ENCODE measurements at regions not wholly inside any gene's neighbourhood (a gene's known extent, or its start where the extent isn't known, plus 50 kb on each side); places are given as distances from the start of the nearest gene placed in this dataset.

DNA sequence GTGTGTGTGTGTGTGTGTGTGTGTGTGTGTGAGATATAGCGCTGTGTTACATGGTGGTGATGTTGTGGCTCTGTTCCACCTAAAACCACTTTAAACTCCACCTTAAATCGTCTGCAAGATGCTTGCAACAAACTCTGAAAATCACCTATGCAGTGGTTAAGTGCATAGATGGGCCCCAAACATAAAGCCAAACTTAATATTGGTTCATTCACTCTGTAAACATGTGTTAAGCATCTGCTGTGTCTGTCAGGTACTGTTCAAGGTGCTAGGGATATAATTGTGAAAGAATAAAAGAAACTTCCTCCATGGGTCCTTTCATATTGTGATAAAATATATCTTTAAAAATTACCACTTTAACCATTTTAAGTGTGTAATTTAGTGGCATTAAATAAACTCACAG lies 645.4 kb upstream of the SORCS1 start:
- no peaks in the 10 kb centered on the region for H3K27me3 ChIP-seq (ENCODE audit: control insufficient read depth, insufficient read depth, low read length)
- no peaks in the 10 kb centered on the region for H3K4me1 ChIP-seq (ENCODE audit: control insufficient read depth, insufficient read depth, low read length)
- no peak overlapping the region for H3K4me3 ChIP-seq (ENCODE audit: low read length)
- H3K9ac ChIP-seq (ENCODE audit: low read length) = no peak overlapping the region
- no peaks in the 10 kb centered on the region for H3K36me3 ChIP-seq (ENCODE audit: control insufficient read depth, insufficient read depth, low read length)
- H3K9me3 ChIP-seq (ENCODE audit: control insufficient read depth, low read length) = no peaks in the 10 kb centered on the region

DNA sequence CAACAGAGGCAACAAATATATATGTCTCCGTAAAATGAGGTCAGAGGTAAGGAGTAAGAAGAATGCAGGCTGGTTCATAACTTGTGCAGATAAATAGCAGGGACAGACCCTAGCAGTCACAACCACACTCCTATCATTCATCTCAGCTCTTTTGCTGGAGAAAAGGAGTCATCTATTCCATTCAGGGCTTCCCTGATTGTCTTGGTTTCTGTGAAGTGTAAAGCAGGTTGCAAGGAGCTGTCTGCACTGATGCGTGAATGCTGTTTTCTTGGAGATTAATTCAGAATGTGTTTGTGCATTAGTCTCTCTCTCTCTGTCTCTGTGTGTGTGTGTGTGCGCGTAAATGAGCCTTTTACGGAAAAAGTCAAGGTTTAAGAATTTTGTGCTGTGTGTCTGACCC lies 643.3 kb upstream of the SORCS1 start:
- no peaks in the 10 kb centered on the region for H3K9me3 ChIP-seq (ENCODE audit: control insufficient read depth, low read length)
- no peak overlapping the region for H3K4me3 ChIP-seq (ENCODE audit: low read length)
- H3K9ac ChIP-seq (ENCODE audit: low read length) = no peak overlapping the region
- H3K4me1 ChIP-seq (ENCODE audit: control insufficient read depth, insufficient read depth, low read length) = no peaks in the 10 kb centered on the region
- no peaks in the 10 kb centered on the region for H3K27me3 ChIP-seq (ENCODE audit: control insufficient read depth, insufficient read depth, low read length)
- no peaks in the 10 kb centered on the region for H3K36me3 ChIP-seq (ENCODE audit: control insufficient read depth, insufficient read depth, low read length)

DNA sequence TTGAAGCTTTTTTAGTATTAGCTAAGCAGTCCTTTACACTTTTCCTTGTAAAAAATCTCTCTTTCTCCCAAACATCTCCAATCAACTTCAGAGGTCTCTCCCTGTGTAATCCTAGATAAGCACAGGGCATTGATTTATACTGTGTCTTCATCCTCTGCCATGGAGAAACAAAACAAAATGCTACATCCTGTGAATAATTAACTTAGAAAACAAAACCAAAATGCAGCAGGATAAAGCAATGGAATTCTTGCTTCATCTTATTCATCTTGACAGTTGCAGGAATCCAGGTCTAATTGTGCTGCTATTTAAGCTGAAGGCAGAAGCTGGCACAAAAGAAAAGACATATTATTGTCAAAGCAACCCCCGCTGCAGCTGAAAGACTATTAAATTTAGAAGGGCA lies 641.5 kb upstream of the SORCS1 start:
- H3K4me3 ChIP-seq (ENCODE audit: low read length) = no peak overlapping the region
- no peaks in the 10 kb centered on the region for H3K27me3 ChIP-seq (ENCODE audit: control insufficient read depth, insufficient read depth, low read length)
- H3K4me1 ChIP-seq (ENCODE audit: control insufficient read depth, insufficient read depth, low read length) = no peaks in the 10 kb centered on the region
- H3K9me3 ChIP-seq (ENCODE audit: control insufficient read depth, low read length) = no peaks in the 10 kb centered on the region
- no peaks in the 10 kb centered on the region for H3K36me3 ChIP-seq (ENCODE audit: control insufficient read depth, insufficient read depth, low read length)
- H3K9ac ChIP-seq (ENCODE audit: low read length) = no peak overlapping the region

DNA sequence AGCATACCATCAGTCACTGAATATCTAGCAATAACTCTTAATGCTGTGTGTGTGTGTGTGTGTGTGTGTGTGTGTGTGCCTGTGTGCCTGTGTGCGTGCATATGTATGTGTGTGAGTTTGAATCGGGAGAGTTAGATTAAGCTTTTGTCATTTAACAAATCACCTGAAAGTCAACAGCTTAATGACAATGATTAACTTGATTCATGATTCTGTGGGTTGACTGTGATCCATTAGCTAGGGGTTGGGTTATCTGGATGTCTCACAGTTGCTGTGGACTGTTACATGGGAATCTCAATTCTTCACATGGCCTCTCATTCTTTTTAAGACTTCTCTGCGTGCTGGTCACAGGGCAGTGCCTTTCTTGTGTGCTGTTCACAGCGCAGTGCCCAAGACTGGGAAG lies 639.0 kb upstream of the SORCS1 start:
- Histone ChIP-seq H3K9ac (ENCODE audit: low read length) (no peak overlapping the region), H3K36me3 (ENCODE audit: control insufficient read depth, insufficient read depth, low read length) (no peaks in the 10 kb centered on the region), H3K9me3 (ENCODE audit: control insufficient read depth, low read length) (no peaks in the 10 kb centered on the region)

DNA sequence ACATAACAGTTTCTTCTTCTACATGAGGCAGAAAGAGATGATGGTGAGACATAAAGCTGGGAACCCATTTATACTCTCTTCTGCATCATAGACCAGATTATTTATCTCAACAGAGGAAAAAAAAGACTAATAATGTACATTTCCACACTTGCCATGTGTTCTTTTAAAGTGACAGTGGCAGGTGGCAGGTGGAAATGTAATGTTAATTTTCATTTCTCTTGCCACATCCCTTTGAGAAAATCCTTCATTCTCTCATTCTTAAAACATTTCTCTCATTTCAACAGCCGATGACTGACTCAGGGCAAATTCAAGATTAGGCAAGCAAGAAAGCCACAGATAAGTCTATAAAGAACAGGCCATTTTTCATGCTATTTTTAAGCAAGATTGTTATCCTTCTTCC lies 635.6 kb upstream of the SORCS1 start:
- Histone ChIP-seq H3K4me3 (ENCODE audit: low read length) (no peak overlapping the region), H3K27me3 (ENCODE audit: control insufficient read depth, insufficient read depth, low read length) (no peaks in the 10 kb centered on the region), H3K4me1 (ENCODE audit: control insufficient read depth, insufficient read depth, low read length) (no peaks in the 10 kb centered on the region), H3K9ac (ENCODE audit: low read length) (no peak overlapping the region), H3K9me3 (ENCODE audit: control insufficient read depth, low read length) (no peaks in the 10 kb centered on the region), H3K36me3 (ENCODE audit: control insufficient read depth, insufficient read depth, low read length) (no peaks in the 10 kb centered on the region)

More for the DNA sequence above, 639.0 kb upstream of the SORCS1 start:
- Histone ChIP-seq H3K27me3 (ENCODE audit: control insufficient read depth, insufficient read depth, low read length) (no peaks in the 10 kb centered on the region), H3K4me1 (ENCODE audit: control insufficient read depth, insufficient read depth, low read length) (no peaks in the 10 kb centered on the region), H3K4me3 (ENCODE audit: low read length) (no peak overlapping the region)

DNA sequence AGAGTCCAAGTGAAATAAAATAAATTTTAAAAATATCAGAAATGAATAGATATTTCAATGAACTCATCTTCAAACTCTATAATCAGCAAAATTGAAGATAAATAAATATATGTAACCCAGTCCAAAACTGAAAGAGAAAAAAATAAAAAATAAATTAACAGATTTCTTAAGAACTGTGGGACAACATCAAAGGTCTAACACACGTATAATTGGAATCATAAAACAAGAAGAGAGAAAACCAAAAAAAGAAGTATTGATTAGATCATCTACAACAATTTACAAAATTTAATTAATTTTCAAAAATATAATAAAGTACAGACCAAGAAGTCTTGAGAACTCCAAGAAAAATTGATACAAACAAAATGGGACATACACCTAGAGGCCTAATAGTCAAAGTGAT lies 625.8 kb upstream of the SORCS1 start:
- Histone ChIP-seq H3K36me3 (ENCODE audit: control insufficient read depth, insufficient read depth, low read length) (no peaks in the 10 kb centered on the region), H3K4me1 (ENCODE audit: control insufficient read depth, insufficient read depth, low read length) (no peaks in the 10 kb centered on the region), H3K9me3 (ENCODE audit: control insufficient read depth, low read length) (no peaks in the 10 kb centered on the region), H3K27me3 (ENCODE audit: control insufficient read depth, insufficient read depth, low read length) (no peaks in the 10 kb centered on the region), H3K9ac (ENCODE audit: low read length) (no peak overlapping the region), H3K4me3 (ENCODE audit: low read length) (no peak overlapping the region)

DNA sequence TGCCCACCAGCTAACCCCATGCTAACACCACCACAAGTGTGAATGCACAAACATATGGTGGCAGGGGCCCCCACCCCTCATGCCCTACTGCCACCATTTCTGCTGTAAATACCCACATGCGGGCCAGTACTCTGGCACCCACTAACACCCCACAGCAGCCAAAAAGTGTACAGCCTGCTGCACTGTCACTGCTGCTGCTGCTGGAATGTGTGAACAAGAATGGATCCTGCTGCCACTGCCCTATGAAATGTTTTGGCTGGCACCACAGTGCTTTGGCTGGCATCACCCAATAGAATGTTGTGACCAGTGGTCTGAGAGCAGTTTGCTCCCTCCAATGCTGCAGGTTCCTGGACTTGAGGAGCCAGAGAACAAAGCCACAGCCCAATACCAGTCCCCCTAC lies 606.6 kb upstream of the SORCS1 start:
- H3K9ac ChIP-seq (ENCODE audit: low read length) = no peak overlapping the region
- no peaks in the 10 kb centered on the region for H3K36me3 ChIP-seq (ENCODE audit: control insufficient read depth, insufficient read depth, low read length)
- H3K4me3 ChIP-seq (ENCODE audit: low read length) = no peak overlapping the region
- H3K27me3 ChIP-seq (ENCODE audit: control insufficient read depth, insufficient read depth, low read length) = no peaks in the 10 kb centered on the region
- H3K4me1 ChIP-seq (ENCODE audit: control insufficient read depth, insufficient read depth, low read length) = no peaks in the 10 kb centered on the region
- H3K9me3 ChIP-seq (ENCODE audit: control insufficient read depth, low read length) = no peaks in the 10 kb centered on the region

DNA sequence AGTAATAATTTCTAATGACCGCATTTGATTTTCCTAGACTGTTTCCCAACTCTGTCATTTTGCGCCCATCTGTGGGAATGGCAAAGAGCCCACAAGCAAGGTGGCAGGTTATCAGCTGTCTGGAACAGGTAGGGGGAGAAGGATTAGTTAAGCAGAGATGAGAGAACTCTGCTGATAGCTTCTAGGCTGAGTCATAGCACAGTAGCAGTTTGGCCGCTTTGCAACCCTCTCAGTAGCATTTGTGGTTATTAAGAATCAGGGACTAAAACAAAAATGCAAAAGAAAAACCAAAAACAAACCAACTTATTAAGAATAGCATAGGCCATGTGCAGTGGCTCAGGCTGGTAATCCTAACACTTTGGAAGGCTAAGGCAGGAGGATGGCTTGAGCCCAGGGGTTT lies 602.7 kb upstream of the SORCS1 start:
- no peaks in the 10 kb centered on the region for H3K36me3 ChIP-seq (ENCODE audit: control insufficient read depth, insufficient read depth, low read length)
- H3K9ac ChIP-seq (ENCODE audit: low read length) = no peak overlapping the region
- no peak overlapping the region for H3K4me3 ChIP-seq (ENCODE audit: low read length)
- no peaks in the 10 kb centered on the region for H3K27me3 ChIP-seq (ENCODE audit: control insufficient read depth, insufficient read depth, low read length)
- no peaks in the 10 kb centered on the region for H3K4me1 ChIP-seq (ENCODE audit: control insufficient read depth, insufficient read depth, low read length)
- no peaks in the 10 kb centered on the region for H3K9me3 ChIP-seq (ENCODE audit: control insufficient read depth, low read length)

DNA sequence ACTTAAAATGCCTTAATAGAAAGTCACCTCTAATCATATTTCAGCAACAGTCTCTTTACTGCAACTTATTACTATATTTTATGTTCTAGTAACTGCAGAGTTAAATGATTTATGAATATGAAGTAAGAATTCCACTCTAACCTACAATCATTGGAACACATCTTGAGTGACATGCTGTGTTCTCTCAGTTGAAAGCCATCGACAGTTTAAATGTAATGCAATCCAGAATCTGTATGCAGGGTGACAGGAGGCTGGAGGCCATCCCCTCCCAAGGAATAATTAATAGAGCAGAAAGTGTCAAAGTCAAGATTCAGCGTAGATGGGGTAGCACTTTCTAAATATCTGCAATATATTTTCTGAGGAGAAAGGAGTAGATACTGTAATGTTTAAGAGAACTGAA lies 590.3 kb upstream of the SORCS1 start:
- Histone ChIP-seq H3K9ac (ENCODE audit: low read length) (no peak overlapping the region), H3K4me1 (ENCODE audit: control insufficient read depth, insufficient read depth, low read length) (no peaks in the 10 kb centered on the region), H3K27me3 (ENCODE audit: control insufficient read depth, insufficient read depth, low read length) (no peaks in the 10 kb centered on the region), H3K9me3 (ENCODE audit: control insufficient read depth, low read length) (no peaks in the 10 kb centered on the region), H3K4me3 (ENCODE audit: low read length) (no peak overlapping the region), H3K36me3 (ENCODE audit: control insufficient read depth, insufficient read depth, low read length) (no peaks in the 10 kb centered on the region)

DNA sequence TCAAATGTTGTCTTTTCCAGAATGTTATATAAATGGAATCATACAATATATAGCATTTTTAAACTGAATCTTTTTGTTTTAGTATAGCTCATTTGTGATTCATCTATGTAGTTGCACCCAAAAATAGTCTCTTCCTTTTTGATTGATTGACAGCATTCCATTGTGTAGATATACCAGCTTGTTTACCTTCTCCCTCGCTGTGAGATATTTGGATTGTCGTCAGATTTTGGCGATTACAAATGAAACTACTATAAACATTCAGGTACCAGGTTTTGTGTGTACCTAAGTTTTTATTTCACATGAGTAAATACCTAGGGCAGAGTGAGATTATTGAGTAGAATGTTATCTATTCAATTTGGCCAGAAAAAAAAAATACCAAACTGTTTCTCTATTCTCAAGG lies 584.7 kb upstream of the SORCS1 start:
- Histone ChIP-seq H3K9me3 (ENCODE audit: control insufficient read depth, low read length) (no peaks in the 10 kb centered on the region), H3K4me3 (ENCODE audit: low read length) (no peak overlapping the region), H3K27me3 (ENCODE audit: control insufficient read depth, insufficient read depth, low read length) (no peaks in the 10 kb centered on the region), H3K9ac (ENCODE audit: low read length) (no peak overlapping the region), H3K4me1 (ENCODE audit: control insufficient read depth, insufficient read depth, low read length) (no peaks in the 10 kb centered on the region), H3K36me3 (ENCODE audit: control insufficient read depth, insufficient read depth, low read length) (no peaks in the 10 kb centered on the region)

DNA sequence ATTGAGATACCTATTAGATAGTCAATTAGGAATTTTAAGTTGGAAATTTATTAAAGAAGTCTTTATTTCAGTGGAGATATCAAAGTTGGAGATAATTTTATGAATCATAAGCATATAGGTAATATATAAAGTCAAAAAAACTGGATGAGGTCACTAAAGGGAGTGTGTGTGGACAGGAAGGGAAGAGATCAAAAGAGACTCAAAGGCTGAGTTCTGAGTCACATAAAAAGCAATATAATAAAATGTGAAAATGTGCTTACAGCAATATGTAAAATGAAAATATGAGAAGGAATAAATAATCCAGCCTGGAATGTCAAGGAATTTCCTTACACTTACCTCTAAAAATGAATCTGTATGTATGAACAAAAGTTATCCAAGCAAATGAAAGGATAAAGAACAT lies 583.3 kb upstream of the SORCS1 start:
- Histone ChIP-seq H3K27me3 (ENCODE audit: control insufficient read depth, insufficient read depth, low read length) (no peaks in the 10 kb centered on the region), H3K9me3 (ENCODE audit: control insufficient read depth, low read length) (no peaks in the 10 kb centered on the region), H3K36me3 (ENCODE audit: control insufficient read depth, insufficient read depth, low read length) (no peaks in the 10 kb centered on the region), H3K4me1 (ENCODE audit: control insufficient read depth, insufficient read depth, low read length) (no peaks in the 10 kb centered on the region), H3K9ac (ENCODE audit: low read length) (no peak overlapping the region), H3K4me3 (ENCODE audit: low read length) (no peak overlapping the region)

DNA sequence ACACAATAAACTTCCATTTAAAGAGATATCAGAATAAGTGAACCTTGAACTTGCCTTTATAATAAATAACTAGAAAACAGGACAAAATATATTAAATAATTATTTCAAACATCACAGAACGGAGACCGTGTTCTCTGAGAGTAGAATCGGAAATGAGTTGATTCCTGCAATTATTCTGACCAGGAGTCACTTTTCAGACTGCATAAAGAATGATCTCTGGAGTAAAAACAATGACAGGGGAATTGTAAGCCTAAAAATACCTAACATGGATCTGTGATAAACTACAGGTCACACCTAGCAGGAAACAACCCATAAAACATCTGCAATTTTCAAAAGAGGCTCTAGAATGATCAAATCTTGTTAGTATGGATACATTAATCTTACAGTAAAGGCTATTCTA lies 577.5 kb upstream of the SORCS1 start:
- no peak overlapping the region for H3K4me3 ChIP-seq (ENCODE audit: low read length)
- no peaks in the 10 kb centered on the region for H3K36me3 ChIP-seq (ENCODE audit: control insufficient read depth, insufficient read depth, low read length)
- H3K4me1 ChIP-seq (ENCODE audit: control insufficient read depth, insufficient read depth, low read length) = no peaks in the 10 kb centered on the region
- no peaks in the 10 kb centered on the region for H3K9me3 ChIP-seq (ENCODE audit: control insufficient read depth, low read length)
- no peak overlapping the region for H3K9ac ChIP-seq (ENCODE audit: low read length)
- no peaks in the 10 kb centered on the region for H3K27me3 ChIP-seq (ENCODE audit: control insufficient read depth, insufficient read depth, low read length)

DNA sequence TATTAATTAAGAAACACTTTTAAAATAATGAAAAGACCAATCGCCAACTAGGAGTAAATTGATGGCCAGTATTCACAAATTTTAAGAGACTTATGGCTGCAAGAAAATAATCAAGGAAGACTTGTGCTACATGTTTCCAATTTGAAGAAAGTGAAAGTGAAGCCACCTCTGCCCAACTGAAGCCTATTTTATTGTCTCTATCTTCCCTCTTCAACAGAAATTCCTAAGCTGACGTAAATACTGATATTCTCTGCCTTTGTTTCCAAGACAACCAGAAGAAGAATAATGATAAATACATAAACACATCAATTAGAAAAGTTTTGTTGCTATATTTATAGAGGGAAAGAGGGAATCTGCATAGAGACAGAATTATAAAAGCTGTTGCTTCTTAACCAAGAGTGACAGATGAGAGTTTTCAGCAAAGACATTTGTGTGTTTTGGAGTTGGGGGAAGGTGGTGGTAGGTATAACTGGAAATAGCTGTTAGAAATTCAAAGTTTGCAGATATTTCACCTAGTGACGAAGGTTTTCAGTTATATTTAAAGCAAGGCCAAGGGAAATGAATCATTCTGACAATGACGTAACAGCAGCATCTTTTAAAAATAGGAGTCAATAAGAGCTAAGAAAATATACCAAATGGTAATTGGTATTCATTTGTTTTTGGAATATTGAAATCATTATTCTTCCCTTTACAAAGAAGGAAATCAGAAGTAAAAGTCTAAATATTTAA lies 576.6 kb upstream of the SORCS1 start:
- Histone ChIP-seq H3K27me3 (ENCODE audit: control insufficient read depth, insufficient read depth, low read length) (no peaks in the 10 kb centered on the region), H3K36me3 (ENCODE audit: control insufficient read depth, insufficient read depth, low read length) (no peaks in the 10 kb centered on the region), H3K4me1 (ENCODE audit: control insufficient read depth, insufficient read depth, low read length) (no peaks in the 10 kb centered on the region), H3K4me3 (ENCODE audit: low read length) (no peak overlapping the region), H3K9ac (ENCODE audit: low read length) (no peak overlapping the region), H3K9me3 (ENCODE audit: control insufficient read depth, low read length) (no peaks in the 10 kb centered on the region)

Data from mucosa of stomach (tissue), 1 donor.